Peyer's patch (tissue), 4 donors: ENCODE measurements at regions not wholly inside any gene's neighbourhood (a gene's known extent, or its start where the extent isn't known, plus 50 kb on each side); places are given as distances from the start of the nearest gene placed in this dataset.

Source experiments
- POLR2A ChIP-seq, 2 donors: fragments of 450-650 bp; IDR thresholded peaks; one replicate each; pipeline ENCODE4 v1.5.1; 2017; ENCODE audit warnings: antibody characterized with exemption in 2 of 2, mild to moderate bottlenecking in 2 of 2, moderate library complexity in 2 of 2
- TF ChIP-seq, protein P1 (sequence below), 6 experiments: fragments of 450-650 bp in 4 of 6; fragments of 200-600 bp in 2 of 6; sonication (generic) in 1 of 6; IDR thresholded peaks; one replicate each; pipeline ENCODE4 v1.5.1; 2017 to 2019; ENCODE audit warnings: antibody characterized with exemption in 6 of 6, mild to moderate bottlenecking in 3 of 6, moderate library complexity in 1 of 6

DNA sequence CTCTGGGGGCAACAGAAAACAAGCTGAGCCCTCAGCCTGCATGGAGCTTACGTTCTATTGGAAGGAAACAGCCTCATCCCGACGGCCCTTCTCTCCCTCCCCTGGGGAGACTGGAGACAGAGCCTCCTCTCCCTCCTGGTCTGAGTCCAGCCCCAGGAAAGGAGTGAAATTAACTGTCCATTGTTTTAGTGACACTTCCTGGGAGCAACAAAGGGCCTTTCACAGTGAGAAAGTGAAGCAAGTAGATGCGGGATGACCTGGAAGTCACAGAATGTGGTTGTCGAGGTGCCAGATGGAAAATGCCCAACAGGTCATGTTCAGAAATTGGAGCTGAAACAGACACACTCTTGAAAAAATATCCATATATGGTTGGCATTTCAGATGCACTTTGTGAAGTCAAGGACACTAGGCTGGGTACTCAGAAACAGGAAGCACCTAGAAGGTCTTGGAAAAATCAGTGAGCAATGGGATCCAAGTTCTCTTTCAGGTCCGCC, 77.8 kb downstream of the TFAP2C start:
- TF ChIP-seq POLR2A (IDR thresholded peaks at IDR 0.05): no peak
- TF ChIP-seq, protein P1, sequence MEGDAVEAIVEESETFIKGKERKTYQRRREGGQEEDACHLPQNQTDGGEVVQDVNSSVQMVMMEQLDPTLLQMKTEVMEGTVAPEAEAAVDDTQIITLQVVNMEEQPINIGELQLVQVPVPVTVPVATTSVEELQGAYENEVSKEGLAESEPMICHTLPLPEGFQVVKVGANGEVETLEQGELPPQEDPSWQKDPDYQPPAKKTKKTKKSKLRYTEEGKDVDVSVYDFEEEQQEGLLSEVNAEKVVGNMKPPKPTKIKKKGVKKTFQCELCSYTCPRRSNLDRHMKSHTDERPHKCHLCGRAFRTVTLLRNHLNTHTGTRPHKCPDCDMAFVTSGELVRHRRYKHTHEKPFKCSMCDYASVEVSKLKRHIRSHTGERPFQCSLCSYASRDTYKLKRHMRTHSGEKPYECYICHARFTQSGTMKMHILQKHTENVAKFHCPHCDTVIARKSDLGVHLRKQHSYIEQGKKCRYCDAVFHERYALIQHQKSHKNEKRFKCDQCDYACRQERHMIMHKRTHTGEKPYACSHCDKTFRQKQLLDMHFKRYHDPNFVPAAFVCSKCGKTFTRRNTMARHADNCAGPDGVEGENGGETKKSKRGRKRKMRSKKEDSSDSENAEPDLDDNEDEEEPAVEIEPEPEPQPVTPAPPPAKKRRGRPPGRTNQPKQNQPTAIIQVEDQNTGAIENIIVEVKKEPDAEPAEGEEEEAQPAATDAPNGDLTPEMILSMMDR (IDR thresholded peaks at IDR 0.05): no peak
